NCI-H128 (cell line): ENCODE measurements at regions not wholly inside any gene's neighbourhood (a gene's known extent, or its start where the extent isn't known, plus 50 kb on each side); places are given as distances from the start of the nearest gene placed in this dataset.

ENCODE experiments used
- DNase-seq: peaks from one replicate; lab custom pipeline; 2025; ENCODE audit not compliant: unreplicated experiment; lab: John Stamatoyannopoulos, UW

DNA sequence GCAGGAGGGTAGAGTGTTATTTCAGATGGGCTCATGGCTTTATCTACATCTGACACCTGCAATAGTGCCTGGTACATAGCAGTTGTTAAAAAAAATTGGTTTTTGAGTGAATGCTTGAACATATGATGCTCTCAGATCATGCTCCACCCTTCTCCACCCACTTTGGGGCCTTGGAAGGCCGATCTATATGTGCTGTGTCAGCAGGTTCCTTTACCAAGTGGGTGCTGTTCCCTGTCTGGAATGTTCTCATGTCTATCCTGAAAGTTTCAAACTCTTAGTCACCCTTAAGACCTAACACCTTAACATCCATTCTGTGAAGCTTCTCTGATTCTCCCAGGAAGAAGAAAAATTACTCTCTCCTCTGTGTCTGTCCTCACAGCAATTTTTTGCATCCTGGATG, 556.3 kb upstream of the TBX3 start:
- no peak for DNase-seq

DNA sequence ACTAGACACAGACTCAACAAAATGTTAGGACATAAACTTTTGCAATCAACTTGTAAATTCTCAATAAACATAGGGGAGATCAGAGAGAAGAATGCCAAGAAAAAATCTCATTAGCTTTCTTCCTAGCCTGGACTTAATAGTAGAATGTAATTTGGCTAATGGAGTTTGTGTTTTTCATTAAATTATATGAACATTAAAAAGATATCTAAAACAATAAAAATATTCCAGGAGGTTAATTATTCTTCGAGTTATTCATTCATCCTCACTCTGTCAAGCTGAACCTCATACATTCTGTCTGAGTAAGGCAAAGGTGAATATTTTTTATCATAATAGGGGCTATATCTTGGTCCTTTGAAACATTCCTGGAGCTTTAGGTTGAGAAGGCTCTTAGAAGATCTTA, 551.9 kb upstream of the TBX3 start:
- no peak for DNase-seq

DNA sequence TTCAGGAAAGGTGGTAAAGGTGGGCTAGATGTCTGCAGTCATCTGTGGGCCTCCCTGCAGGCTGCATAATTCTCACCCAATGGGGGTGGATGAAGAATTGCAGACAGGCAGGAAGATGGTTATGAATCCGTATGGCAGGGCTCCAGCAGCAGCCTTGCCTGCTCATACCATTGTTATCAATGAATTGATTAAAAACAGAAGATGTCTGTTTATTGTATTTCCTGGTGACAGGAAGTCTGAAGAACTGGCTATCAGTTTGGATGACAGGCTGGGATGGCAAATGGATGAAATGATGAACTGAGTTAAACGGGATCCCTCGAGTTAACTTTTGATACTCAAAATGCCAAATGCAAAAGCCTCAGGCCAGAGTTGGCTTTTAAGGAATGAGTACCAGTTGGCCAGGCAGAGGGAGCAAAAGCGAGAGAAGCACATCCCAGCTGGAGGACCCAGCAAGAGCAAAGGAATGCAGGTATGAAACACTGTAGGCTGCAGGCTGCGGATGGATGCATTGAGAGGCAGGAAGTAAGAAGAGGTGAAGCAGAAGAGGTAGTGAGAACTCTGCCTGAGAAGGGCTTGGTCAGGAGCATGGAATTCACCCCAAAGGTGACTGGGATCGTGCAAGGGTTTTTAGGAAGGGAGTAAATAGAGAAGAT, 550.0 kb upstream of the TBX3 start:
- no peak for DNase-seq

DNA sequence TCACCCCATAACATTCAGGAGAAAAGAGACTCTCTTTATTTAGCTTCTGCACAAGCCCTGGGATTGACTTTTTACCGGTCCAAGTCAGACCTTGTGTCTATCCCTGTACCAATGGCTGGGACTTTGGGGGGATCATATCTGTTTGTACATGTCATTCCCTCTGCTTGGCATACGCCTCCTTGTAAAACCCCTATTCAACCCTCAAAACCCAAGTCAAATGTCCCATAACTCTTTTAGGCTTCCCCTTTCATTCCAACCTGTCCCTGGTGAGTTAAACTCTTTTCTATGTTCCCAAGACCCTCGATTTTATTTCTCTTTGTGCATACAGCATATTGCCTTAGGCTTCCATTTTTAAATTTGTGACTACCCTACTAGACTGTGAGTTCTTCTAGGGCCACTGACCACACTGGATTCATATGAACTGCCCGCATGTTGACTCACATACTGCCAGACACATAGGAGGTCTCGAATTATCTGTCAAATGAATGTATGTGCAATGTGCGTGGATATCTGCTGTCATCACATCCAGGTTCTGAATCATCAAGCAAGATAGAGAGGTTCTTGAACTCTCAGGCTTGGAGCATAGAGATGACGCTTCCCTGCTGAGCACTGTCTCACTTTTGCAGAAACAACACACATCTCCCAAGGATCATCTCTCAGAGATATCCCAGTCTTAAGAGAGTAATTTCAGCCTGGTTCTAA, 548.6 kb upstream of the TBX3 start:
- no peak for DNase-seq

DNA sequence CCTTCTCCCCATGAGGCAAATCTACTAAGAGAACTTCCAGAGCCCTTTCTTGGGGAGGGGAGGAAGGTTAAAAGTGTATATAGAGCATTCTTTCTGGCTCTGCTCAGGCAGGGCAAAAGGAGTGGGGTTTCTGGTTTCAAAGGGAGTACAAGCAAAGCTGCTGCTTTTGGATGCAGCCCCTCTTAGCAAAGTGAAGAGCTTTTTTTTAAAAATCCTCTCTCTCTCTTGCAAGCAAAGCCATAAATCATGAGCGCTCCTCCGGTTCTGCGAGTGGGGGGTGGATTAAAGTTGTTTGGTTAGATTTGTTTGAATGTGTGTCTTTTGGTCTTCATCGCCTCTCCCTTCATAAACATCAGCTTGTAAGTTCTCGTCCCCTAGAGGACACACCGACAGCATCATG, 546.6 kb upstream of the TBX3 start:
- no peak for DNase-seq

DNA sequence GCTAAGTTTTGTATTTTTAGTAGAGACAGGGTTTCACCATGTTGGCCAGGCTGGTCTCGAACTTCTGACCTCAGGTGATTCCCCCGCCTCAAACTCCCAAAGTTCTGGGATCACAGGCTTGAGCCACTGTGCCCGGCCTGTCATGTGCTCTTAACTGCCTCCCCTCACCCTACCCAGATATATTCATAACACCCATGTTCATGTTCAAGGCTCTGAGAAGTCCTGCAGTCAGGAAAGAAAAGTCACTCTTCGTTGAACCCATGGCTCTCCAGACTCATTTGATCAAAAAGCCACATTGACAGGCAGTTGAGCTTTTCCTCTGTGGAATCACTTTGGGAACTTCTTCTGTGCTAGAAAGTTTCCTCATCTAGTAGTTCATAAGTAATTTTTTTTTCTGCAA, 545.5 kb upstream of the TBX3 start:
- DNase-seq = no peak

DNA sequence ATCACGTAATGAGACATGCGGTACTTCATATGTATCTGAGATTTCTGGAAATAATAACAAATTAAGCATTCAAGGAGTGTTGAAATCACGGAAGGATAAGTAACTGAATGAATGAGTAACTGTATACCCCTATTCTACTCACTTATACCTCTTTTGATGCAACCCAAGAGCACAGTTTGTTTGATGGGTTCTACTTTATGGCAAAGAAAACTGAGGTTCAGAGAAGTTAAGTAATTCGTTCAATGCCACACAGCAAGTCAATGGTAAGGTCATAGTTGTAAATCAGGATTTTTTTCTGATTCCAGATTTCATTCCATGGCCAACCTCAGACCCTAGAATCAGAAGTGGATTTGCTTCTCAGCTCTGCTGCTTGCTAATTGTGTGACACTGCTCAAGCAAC, 544.5 kb upstream of the TBX3 start:
- DNase-seq = no peak

DNA sequence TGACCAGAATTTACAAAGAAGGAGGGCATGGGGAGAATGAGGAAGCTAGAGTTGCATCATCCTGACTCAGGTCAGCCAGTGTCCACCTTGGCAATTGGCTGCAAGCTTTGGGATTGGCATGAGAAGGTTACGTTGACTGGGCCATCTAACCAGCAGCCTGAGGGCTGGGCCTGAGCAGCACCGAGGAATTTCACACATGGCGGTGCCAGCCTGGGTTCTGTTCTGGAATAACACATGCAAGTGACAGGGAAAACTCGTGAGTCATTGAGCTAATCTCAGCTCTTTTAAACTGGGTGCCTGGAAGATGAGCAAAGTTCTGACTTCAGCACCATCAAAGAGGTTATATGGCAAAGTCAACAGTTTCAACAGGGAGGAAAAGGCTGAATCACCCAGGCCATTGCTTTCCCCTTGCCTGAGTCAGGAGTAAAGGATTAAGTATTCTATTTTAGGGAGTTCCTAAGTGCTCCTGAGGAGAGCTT, 543.2 kb upstream of the TBX3 start:
- DNase-seq = no peak

DNA sequence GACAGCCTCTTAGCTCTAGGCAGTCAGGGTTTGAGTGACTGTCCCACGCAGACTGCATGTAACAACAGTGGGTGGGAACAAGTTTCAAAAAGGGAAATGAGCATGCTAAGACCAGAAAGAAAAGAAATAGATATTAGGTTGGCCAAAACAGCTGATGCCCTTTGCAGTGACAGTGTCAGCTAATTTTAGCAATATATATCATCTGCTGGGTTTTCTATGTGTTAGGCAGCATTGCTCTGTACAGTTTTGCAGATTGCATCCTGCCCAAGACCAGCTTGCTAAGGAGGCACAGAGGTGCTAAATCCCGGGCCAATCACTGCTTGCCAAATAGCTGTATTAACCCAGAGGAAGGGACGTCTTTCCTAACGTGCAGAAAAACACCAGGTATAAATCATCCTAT, 541.9 kb upstream of the TBX3 start:
- no peak for DNase-seq

DNA sequence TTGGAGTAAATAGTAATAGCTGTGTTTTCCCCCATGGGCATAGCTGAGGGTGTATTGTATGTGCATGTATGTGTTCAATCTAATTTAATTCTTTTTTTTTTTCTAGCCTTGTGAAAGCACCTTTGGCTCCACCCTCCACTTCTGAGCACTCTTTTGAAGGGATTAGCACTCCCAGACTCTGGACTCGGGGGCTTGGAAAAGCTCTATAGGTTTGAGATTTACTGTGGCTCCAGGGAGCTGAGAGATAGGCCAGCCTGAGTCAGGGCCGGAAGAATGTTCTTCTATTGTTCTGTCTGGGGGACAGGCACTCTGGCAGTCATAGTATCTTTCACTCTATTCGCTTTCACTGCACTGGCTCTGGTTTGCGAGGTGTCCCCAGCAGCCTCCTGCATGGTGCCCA, 540.0 kb upstream of the TBX3 start:
- DNase-seq = no peak

DNA sequence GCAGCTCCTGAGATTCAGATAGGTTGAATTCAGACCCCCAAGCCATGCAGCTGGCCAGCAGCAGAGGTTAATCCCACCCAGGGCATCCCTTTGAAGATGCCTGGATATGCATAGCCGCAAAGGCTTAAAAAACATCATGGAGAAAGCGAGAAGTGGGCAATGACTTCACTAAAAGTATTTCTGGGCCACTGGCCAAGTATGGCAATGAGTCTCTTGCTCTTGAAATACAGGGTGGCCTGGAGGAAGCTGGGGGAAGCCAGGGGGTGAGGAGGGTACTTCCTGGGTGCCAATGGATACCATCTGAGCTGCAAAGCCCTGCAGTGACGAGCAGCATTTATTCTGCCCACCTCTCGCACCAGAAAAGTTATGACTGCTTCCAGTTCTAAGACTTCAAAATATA, 539.3 kb upstream of the TBX3 start:
- DNase-seq = no peak

DNA sequence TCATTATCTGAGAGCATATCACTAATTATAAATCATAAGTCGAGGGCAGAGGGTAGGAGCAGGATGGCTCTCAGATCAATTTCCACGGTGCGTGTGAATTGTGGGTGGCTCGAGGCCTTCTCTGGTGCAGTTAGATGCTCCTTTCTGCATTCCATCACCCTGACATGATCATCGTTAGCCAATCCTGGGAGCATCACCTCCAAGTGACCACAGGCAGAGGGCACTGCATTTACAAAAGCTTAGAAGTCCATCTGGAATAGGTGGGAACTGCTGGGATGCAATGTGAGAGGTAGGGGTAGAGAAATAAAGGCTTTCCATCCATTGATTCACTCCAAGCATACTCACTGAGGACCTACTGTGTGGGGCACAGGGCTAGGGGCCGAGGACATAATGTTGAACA, 538.2 kb upstream of the TBX3 start:
- no peak for DNase-seq

DNA sequence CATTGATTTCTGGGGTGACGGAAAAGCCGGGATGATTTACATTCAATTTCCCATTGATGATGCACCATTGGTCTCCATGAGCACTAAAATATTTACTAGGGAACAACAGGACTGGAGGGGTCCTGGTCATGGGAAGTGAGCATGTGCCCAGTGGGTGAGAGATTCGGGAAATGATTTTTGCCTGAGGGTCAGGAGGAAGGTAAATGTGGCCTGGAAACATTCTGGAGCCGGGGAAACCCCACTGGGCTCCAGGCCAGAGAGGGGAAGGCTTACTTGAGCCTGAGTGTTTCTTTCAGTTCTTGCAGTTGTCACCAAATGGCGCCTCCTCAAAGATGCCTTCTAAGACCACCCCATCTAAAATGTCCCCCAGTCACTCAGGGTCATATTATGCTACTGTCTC, 532.3 kb upstream of the TBX3 start:
- no peak for DNase-seq

DNA sequence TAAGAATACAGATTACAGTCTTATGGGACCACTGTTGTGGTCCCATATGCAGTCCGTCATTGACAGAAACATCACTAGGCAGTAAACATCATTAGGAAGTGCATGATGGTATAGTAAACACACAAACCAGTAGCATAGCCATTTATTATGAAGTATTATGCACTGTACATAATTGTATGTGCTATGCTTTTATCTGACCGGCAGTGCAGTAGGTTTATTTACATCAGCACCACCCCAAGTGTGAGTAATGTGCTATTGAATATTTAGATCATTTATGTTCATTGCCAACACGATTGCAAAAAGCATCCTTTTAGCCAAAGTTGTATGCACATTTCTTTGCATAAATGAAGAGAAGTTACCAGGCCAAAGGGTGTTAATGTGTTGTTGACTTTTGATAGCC, 531.6 kb upstream of the TBX3 start:
- DNase-seq = no peak

DNA sequence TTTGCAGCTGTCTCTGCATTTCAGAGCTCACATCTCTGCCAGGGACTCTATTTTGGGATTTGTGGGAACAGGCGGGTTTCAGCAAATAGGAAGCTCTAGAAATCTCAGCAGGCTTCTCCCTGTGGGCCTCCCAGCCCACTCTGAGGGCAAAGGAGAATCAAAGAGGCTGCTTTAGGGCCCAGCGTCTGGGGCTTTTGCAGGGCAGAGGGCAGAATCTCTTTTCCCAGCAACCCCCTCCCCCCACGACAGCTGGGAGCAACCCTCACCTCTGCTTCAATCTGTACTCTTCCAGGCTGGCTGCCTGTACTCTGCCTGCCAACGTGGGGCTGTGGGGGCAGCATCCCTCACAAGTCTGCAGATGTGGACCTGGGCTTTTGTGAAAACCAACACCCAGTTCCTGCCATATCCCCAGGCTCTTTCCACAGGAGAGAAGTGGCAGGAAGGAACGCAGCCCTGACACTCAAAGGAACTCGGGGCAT, 529.6 kb upstream of the TBX3 start:
- no peak for DNase-seq

DNA sequence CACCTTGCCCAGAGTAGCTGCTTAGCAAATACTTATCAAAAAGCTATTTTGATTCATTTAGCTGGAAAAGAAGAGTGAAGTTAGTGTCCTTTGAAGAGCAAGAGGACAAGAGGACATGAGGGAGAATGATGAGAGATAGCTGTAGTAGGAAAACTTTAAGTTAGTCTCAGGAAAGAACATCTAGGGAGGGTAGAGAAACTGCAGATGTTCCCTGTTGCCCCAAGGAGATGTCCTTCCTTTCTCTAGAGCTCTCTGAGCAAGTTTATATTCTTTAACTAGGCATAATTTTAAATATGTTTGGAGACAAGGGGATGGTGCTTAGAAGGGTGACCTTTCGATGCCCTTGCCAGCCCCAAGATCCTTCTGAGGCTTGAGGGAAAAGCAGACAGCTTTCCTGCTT, 529.1 kb upstream of the TBX3 start:
- no peak for DNase-seq

DNA sequence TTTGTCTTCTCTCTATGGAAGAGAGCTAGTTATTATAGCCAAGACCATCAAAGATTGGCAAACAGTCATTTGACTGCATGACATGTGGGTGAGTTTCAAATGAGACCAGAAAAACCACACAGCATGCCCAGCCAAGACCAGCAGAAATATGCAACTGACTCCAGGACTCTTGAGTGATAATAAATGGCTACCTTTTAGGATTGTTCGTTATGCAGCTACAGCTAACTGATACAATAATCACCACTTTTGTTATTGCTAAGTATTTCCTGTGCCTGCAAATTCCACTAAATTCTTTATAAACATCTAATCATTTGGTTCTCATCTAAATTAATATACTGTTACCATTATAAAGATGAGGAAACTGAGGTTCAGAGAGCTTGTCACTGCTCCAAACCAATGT, 528.4 kb upstream of the TBX3 start:
- no peak for DNase-seq

DNA sequence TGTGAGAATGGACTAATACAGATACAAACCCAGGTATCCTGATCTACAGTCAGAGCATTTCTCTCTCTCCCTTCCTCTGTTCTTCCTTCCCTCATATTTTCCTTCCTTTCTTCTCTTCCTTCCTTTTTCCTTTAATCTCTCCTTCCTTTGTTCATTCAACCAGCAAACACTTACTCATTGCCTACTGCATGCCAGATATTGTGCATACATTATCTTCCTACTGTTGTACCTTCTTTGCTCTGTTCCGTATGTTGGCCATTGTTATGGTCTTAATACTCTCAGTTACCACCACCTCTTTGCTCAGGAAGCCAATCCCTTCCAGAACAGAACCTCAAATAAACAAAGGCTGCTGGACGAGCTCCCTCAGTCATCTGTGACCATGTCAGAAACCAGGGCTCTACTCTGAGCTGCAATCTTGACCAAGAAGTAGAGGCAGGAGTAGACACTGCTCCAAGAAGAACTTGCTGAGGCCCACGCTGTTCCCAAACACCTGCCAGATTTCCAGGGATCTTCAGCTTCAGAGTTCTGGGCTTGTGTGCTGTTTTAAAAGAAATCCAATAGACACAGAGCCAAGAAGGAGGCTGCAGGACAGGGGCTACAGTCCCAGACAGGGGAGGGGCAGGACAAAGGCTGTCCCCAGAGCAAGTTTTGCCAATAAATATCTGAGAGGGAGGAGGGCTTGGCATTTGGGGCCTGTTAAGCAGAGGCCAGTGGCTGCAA, 526.7 kb upstream of the TBX3 start:
- DNase-seq = no peak

DNA sequence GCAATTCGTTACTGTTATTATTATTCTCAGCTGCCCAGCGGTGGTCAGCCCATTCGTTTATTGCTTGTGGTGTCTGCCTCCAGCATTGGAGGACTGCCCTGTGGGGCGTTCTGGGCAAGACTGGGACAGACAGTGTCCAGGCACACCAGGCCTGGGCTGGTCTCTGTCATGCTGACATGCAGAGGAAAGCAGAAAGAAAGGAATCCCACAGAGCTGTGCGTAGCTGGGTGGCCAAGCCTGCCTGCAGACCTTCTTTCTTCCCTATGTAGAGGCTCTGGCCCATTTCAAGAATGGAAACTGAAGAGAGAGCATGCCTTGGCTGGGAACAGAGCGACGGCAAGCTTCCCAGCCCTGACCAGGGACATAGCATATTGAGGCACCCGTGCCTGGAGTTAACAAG, 525.3 kb upstream of the TBX3 start:
- no peak for DNase-seq

DNA sequence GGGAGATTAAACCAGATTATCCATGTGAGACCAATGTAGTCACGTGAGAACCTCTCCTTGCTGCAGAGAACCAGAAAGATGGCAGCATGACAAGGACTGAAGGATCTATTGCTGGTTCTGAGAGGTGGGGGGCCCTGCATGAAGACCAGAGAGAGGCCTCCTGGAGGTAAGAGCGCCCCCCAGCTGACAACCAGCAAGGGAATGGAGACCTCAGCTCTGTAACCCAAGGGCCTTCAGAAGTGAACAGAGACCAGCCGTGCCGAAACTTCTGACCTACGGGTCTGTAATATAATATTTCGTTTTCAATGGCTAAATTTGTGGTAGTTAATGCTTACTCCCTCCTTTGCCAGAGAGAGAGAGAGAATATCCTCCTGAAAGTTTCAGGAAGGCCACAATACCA, 524.1 kb upstream of the TBX3 start:
- no peak for DNase-seq

DNA sequence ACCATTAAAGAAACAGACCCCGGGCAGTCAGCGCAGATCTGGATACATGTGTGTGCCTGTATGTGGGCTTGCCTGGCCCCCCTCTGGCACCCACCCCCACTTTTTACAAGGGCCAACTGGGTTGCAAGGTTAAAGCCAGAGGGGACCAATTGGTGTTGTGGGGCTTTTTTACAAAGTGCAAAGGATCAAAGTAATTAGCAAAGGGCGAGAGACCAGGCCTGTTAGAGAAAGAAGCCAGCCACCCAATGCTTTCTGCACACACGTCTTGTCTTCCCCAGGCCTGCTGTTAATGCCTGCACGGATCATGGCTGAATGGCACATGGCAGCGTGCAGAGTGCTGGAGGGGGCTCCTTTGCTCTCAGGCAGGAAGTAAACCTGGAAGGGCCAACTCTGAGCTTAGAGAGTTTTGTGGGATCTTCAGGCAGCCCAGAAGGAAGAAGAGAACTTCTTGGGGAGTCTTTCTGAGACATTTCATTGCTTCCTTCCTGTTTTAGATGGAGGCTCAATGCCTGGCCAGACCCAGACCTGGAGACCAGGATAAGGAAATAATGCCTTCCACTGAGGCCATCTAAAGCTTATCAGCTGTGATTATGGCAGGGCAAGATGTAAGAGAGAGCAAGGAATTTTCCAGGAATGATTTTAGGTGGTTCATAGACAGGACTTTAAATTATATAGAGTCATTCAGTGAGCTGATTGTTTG, 523.4 kb upstream of the TBX3 start:
- no peak for DNase-seq

DNA sequence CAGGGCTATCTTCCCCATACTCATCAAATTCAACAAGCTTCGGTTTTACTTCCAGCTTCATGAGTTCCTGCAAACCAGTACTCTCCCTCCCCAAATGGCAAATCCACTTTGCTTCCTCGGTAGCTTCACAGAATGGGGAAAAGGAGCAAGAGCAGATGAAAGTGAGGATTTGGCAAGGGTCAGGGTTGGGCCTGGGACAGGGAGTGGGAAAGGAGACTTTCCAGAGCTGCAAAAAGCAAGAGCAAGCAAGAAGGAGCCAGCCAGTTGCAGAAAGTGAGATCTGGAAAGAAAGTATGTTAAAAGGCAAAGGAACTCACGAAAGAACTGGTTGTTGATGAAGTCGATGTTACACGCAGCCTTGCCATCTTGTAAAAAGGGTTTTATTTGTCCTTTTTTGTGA, 522.8 kb upstream of the TBX3 start:
- DNase-seq = no peak
